GM04503 (cell line): ENCODE measurements at regions not wholly inside any gene's neighbourhood (a gene's known extent, or its start where the extent isn't known, plus 50 kb on each side); places are given as distances from the start of the nearest gene placed in this dataset.
A peak's percentile ranks its signal among the peaks of the same experiment; 100 is the strongest.

Experiments used
- DNase-seq: peaks from one replicate; pipeline ENCODE4 v3.0.0-alpha.2; 2012; ENCODE audit warnings: low read depth

DNA sequence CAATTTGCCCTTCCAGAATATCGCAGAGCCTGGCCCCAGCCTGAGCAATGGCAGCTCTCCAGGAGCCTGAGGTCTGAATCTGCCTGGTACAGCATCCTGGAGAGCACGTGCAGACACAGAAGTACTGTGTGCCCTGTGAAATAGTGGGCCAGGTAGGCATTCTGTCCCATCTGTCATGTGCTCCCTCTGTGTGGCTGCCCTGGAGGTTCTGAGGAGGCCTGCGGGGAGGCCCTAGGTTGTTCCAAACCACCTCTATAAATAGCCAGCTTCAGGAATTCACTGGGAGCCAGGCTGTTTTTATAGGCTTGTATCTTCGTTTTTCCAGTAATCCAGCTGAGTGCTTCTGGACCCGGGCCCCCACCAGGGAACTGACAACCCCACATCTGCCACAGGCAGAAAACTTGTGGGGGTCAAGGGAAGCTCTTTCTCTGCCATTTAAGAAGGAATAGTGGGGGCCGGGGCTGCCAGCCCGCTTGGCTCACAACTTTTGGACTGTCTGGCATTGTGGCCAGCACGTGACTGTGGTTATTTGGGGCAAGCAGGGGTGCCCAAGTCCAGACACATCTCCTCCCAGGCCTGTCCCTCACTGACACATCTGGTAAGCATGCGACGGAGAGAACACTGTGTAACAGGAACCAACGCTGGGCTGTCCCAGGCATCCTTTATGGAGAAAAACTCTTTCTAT, 356.3 kb upstream of the TNRC6C start:
- peak; percentile 55 for DNase-seq

DNA sequence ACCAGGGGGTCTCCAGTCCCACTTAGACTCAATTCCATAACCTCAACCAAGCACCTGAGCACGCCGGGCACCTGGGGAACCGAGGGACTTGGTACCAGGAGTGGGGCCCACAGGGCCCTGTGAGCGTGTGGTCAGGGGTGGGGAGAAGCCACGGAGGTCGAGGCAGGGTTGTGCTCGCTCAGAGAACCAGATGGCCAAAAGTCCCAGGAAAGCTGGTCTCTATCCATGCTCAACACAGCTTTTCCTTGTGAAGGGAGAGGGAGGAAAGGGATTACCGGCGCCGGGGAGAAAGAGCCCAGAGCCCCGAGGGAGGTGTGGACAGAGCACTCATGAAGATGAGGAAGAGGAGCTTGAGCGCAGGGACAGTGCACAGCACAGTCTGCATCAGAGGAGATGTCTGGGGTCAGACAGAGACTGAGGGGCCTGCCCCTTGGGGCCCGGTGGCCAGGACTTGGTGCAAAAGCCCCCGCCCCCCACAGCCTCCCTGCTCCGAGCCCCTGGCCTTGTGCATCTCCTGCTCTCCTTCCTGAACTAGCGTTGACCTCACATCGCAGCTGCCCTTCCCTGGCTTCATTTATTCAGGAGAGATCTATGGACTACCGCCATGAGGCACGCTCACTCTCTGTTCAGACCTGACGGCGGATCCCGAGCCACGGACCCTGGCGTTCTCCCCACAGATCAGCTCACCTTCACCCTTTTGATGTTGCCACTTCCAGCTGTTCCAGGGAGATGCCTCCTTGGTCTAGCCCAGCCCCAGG, 355.4 kb upstream of the TNRC6C start:
- DNase-seq = no peak

DNA sequence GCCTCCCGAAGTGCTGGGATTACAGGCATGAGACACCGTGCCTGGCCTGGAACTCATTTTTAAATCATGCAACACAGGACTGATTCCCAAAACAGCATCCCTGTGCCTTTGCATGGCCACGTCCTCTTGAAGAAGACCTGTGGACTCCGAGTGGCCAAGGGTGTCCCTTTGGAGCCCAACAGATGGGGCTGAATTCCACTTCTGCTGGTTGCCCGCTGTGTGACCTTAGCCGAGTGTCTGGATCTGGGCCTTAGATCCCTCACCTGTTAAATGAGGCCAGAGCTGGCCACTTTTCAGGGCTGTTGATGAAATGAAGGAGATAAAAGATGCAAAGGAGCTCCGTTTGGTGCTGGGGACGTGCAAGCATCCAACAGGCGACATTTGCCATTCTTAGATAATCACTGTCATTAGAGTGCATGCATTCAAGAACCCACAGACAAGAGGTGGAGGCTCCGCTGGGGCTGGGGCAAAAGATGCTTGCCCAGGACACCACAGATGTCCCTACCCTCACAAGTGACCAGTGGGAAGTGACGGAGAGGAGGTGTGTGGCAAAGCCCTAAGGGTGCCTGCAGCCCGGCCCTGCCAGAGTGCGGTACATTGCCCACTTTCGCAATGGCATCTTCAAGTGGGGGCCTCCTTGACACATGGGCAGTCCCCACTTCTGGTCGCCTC, 354.1 kb upstream of the TNRC6C start:
- DNase-seq = no peak

DNA sequence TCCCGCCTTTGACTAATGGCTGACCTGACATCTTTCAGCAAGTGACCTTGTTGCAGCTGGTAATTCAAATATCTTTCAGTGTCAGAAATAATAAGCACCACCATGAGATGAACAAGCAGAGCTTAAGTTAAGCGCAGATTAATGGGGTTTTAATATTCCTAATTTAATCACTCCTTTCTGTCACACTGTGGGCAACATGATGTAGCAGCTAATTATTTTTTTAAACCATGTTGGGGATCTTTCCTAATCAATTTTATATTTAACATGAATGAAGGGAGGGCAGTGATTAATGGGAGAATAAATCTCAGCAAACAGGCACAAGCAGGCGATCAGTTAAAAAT, 353.6 kb upstream of the TNRC6C start:
- DNase-seq = no peak

DNA sequence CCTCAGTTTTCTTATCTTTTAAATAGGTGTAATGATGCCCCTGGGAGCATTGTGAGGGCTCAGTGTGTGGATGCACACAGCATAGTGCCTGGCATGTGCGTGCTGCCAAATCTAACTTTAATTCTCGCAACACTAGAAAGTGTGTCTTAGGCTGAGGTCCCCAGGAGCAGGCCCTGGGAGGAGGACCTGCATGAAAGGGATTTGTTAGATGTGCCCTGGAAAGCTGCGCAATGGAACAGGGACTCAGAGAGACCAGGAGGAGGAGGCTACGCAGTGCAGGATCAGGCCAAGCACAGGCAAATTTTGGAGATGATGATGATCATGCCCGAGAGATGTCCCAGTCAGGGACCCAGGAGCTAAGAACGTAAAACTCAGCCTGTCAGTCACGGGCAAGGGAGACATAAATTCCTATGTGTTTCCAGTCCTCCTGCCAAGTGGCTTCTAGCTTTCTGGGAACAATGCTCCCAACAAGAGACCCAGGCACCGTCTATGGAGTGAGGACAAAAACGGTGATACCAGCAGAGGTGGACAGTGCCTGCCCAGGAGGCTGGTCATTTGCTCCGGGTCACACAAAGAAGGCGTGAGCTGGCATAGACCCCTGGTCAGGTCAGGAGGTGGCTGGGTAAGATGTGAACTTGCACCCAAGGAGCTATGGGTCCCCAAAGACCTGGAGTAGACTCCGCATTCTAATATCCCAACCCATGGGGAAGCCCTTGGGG, 352.2 kb upstream of the TNRC6C start:
- no peak for DNase-seq

DNA sequence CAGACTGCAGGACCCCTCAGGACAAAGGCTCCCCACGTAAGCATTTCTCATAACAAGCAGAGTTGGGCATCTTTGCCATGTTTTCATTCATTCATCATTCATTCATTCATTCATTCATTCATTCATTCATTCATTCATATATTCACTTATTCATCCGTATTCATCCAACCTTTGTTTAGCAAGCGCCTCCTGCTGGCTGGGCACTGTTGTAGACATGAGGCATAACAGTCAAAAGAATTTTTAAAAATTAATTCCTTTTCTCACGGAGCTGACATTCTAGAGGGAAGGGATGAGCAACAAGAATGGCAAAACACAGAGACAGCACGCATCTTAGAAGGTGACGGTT, 351.7 kb upstream of the TNRC6C start:
- no peak for DNase-seq

DNA sequence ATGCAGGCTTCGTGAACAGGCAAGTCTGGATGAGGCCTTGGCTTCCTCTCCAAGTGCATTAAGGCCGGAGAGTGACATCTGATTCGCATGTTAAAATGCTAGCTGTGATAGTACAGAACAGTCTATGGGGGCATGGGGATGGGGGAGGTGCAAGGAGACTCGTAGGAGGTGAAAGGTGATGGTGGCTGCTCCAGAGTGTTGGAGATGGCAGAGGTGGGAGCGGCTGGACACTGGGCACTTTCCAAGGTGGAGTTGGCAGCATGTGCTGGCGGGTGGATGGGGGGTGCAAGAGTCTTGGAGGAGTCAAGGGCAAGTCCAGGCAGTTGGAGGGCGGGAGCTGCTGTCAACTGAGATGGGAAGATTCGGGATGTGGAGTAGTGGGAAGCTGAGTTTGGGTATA, 350.9 kb upstream of the TNRC6C start:
- no peak for DNase-seq

DNA sequence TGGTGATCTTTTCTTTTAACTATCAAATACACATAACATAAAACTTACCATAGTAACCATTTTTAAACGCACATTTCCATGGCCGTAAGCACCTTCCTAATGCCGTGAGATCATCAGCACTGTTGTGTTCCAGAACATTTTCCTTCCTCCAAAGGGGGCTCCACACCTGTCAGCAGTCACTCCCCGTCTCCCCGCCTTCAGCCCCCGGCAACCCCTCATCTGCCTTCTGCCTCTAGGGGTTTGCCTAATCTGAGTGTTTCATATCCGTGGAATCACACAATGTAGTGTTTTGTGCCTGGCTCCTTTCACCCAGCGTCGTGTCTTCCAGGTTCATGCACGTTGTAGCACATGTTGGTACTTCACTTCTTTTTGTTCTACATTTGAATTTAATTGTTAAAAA, 350.1 kb upstream of the TNRC6C start:
- no peak for DNase-seq

DNA sequence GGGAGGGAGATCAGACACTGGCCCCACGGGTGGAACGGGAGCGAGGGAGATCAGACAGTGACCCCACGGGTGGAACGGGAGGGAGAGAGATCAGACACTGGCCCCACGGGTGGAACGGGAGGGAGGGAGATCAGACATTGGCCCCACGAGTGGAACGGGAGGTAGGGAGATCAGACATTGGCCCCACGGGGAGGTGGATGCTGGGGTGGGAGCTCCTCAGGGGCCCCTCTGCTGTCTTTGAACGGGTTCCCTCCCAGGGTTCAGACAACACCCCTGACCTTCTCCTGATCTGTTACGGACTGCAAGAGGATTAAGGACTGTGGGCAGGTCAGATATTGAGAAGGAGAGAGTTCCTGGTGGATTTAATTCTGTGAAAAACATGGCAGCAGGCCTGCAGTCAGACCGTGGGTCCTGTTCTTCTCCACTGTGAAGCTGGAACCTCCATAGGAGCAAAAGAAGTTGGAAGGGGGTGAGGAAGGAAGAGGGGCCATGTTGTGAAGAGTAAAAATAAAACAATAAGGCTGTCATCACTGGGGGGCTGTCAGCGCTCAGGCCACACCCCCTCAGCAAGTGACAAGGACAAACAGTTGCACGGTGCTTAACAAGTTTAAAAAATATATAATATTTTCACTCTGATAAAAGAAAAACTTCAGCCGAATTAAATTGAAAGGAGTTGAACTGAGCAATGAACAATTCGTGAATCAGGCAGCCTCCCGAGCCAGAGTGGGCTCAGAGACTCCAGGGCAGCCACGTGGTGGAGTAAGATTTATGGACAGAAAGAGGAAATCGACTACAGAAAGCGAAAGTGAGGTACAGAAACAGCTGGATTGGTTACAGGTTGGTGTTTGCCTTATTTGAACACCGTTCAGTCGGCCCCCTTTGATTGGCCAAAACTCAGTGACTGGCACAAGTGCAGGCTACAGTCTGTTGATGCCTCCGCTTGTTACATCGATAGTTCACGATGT, 348.7 kb upstream of the TNRC6C start:
- DNase-seq = no peak

DNA sequence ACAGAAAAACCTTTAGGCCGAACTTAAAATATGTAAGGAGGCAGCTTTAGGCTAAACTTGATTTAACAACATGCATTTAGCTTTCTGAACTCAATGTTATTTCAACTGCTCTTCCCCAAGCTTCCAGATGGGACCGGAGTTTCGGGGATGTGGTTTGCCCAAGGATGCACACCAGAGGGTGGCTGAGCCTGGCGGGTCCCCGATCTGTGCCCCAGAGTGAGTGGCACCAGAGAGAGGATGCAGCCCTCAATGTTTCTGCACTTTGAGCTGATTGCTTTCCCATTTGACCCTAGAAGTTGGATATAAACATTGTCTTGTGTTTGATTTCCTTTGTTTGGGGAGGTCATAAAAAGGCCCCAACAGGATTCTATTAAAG, 348.0 kb upstream of the TNRC6C start:
- no peak for DNase-seq

DNA sequence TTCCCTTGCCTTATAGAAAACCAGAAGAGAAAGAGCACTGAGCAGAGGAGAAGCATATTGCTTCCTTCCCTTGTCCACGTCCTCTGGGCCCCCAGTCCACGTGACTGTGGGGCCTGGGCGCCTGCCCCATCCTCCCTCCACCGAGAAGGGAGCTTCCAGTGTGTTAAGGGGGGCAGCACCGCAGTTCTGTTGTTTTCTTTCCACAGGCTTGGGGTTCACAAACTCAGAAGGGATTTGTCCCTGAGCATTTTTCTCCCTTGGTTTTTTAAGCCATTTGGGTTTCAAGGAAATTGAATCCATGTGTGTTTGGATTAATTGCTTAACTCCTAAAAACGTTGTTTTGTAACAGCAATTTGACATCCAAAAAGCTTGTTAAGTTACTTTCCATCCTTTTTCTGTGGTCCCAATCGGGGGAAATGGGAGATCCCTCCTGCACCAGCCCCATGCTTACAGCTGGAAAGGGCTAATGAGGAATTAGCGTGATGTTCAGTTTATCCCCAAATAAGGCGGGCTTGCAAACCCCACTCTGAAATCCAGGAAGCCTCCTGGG, 347.5 kb upstream of the TNRC6C start:
- no peak for DNase-seq

DNA sequence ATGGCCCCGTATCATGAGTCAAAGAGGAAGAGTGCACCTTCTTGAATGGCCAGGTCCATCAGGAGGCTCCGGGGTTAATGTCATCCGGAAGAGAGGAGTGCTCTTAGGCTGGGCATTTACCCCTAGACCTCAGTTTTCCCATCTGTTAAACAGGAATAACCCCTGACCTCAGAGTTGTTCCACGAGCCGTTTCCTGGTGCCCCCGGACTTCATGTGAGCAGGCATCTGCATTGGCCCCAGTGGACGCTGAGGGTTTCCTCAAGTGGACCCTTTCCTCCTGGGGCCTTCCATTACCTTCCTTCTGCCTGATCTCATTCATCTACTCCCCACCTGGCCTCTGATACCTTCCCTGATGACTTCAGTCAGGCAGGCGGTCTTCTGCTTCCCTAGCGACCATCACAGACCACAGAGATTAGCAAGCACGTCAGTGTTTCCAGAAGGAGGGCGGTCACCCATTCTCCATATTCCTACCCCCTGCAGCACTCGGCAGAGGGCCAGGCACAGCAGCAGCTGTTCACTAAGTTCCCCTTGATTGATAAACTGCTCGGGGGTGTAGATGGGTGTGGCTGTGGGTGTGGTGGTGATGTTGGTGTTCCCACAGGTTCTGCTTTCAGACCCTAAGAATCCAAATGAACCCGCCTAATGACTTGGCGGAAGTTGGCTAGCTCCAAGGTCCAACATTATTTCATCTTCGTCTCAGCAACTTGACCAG, 346.6 kb upstream of the TNRC6C start:
- no peak for DNase-seq

DNA sequence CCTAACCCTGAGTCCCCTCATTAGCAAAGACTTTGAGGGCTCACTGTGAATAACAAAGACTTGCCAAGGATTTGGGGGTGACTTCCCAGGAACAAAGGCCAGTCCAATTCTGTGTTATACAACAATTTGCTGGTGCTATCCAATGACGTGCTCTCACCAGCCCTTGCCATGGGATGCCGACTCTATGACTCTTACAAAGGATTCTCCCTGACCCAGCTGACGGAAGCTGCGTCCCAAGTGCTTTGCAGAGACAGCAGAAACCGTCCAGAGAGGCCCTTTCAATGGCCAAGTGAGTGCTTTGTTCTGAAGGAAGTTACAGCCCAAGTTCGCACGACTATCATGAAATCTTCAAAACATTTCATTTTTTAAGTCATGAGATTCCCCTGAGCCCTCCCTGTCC, 345.3 kb upstream of the TNRC6C start:
- no peak for DNase-seq

DNA sequence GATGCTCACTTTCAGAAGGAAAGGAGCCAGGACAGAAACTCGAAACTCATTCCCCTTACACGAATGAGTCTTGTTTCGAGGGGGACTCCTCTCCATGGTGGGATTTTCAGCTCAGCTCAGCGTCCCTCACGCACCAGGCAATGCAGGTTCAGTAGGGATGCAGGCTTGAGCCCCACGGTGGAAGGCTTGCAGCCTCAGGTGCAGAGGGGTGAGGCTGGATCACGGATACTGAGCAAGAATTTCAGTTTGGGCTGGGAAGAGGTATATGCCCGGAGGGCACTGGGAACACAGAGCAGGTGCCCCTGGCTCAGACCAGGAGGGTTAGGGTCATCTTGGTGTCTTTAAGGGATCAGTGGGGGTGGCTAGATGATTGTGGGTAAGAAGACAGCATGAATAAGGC, 344.9 kb upstream of the TNRC6C start:
- no peak for DNase-seq

DNA sequence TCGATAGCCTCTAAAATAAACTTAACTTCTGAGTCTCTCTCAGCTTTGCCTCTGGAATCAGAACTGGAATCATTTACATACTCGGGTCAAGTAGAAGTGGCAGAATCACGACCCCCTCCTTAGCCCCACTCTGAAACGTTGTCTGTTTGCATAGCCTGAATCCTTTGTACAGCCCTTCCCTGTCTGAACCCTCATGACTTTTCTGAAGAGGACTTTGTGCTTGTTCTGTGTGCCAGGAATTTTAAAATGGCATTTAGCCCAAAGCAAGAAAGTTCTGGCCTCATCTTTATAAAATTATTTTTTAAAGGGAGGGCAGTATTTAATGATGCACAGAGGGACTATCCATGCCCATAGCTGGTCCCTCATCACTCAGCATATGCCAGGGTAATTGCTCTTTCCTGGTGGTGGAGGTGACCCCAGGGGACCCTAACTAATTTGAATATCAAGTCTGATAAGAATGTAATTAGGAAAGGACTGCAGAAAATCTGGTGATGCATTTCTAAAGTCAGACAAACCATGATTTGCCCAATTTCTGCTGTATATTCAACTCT, 342.7 kb upstream of the TNRC6C start:
- no peak for DNase-seq

DNA sequence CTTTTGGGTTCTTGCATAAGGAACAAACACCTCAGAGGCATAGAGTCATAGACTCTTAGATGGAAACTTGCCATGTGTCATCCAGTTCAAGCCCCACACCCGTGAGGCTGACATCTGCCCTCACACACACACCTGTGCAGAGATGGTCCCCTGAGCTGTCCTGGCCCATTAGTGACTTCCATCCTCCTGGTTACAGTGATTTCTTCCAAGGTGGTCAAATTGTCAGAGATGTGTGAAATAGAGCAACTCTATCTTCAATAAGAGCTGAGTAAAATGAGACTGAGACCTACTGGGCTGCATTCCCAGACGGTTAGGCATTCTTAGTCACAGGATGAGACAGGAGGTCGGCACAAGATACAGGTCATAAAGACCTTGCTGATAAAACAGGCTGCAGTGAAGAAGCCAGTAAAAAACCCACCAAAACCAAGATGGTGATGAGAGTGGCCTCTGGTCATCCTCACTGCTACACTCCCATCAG, 342.2 kb upstream of the TNRC6C start:
- DNase-seq = no peak

DNA sequence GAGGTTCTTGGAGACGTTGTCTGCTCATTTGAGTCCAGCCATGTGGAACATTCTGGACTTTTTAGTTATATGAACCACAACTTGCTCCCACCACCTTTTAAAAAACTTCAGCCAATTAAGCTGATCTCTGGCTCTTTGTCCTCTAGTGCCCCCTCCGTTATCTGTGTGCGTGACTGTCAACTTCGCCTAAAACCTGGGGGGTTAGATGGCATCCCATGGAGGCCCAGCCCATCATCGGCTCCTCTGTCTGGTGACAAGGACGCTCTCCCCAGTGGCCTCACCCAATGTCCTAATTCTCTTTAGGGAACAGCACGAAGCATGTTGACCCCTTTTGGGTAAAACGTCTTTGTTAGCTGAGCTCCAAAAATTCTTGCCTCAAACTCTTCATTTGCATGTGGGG, 341.0 kb upstream of the TNRC6C start:
- DNase-seq = no peak

DNA sequence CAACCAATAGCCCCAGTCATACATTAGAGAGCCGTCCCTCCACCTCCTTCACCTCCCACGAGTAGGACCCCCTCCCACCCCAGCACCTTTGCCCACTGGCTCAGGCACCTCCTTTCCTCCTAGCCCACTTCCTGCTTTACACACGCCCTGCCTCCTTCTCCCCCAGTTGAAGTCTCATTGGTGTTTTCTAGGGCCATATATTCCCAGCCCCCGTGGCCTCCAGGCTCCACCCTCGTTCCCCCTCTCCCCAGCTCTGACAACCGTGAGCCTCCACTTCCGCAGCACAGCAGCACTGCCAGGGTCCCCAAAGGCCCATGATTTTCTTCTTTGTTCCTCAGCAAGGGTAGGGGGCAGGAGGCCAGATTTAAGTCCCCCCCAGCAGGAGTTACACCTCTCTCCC, 340.3 kb upstream of the TNRC6C start:
- no peak for DNase-seq

DNA sequence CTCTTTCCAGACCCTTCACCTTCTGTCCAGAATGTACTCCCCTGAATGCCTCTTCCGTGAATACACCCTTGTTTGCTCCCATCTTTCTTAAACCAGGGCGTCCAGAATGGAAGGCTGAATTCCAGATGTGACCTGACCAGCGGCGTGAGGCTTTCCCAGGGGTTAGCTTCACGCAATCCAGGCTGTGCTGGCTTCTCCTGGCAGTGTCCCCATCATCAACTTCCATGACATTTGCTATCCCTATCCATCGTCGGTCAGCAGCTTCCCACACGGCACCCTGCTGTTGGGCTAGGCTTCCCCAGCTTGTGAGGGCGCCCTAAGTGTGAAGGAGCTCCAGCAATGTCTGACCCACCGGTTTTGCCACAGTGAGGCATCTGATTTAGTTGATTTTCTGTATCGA, 339.8 kb upstream of the TNRC6C start:
- no peak for DNase-seq

DNA sequence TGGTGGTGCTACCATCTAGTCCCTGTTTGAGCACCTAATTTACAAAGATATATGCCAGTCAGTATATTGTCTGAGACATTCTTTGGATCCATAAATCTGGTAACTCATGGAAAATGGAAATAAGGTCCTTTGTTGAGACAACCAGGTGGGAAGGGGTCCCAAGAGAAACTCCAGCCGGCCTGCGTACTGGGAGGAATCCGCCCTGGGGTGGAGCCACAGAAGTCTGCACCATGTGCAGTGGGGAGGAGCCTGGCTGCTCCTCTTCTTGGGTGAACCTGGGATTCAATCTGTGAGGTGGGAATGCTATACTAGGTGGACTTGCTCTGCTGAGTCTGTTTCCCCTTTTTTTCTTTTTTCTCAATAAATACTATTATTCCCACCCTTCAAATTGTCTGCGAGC, 339.2 kb upstream of the TNRC6C start:
- DNase-seq = no peak
